WTC11 (cell line): ENCODE measurements at regions not wholly inside any gene's neighbourhood (a gene's known extent, or its start where the extent isn't known, plus 50 kb on each side); places are given as distances from the start of the nearest gene placed in this dataset.

Experiments used
- ATAC-seq: fragments of 200-7000 bp; cut with Tn5 transposase; 2 replicates; pipeline ENCODE4 v1.10.0; 2021; ENCODE audit warnings: mild to moderate bottlenecking, moderate library complexity
- CTCF ChIA-PET: fragments of 300-600 bp; sonication (Branson Sonifier 250); formaldehyde crosslinking; loops from one replicate; lab custom pipeline; 2021; ENCODE audit warnings: antibody characterized with exemption; lab: Charles Lee
- POLR2A ChIA-PET: fragments of 350-600 bp; sonication (Branson Sonifier 250); formaldehyde crosslinking; loops from one replicate; lab custom pipeline; 2021; ENCODE audit warnings: antibody characterized with exemption; lab: Charles Lee
- DNase-seq: peaks from one replicate; pipeline ENCODE4 v3.0.0; 2021; ENCODE audit warnings: low spot score
- H3K27ac Mint-ChIP-seq: 2 replicates; pipeline ENCODE4 v1.8.0; 2021; ENCODE audit warnings: mixed read lengths
- H3K27me3 Mint-ChIP-seq: 2 replicates; pipeline ENCODE4 v1.8.0; 2021; ENCODE audit warnings: low read depth, mild to moderate bottlenecking, moderate library complexity, mixed read lengths
- H3K36me3 Mint-ChIP-seq: 2 replicates; pipeline ENCODE4 v1.8.0; 2021; ENCODE audit warnings: mixed read lengths
- H3K4me1 Mint-ChIP-seq: 2 replicates; pipeline ENCODE4 v1.8.0; 2022; ENCODE audit warnings: mixed read lengths
- H3K4me3 Mint-ChIP-seq: 2 replicates; pipeline ENCODE4 v1.8.0; 2021; ENCODE audit warnings: mild to moderate bottlenecking, moderate library complexity, mixed read lengths
- H3K9me3 Mint-ChIP-seq: 2 replicates; pipeline ENCODE4 v1.8.0; 2021; ENCODE audit warnings: mixed read lengths
- ARID4B ChIP-seq: sonication (generic); formaldehyde crosslinking; IDR thresholded peaks from 2 replicates; pipeline ENCODE4 v1.8.0; 2023; ENCODE audit warnings: missing genetic modification reagents, mild to moderate bottlenecking, borderline replicate concordance
- ATF1 ChIP-seq: sonication (generic); formaldehyde crosslinking; IDR thresholded peaks from 2 replicates; pipeline ENCODE4 v1.8.1; 2023; ENCODE audit warnings: mild to moderate bottlenecking, moderate library complexity, missing genetic modification reagents
- ATF3 ChIP-seq: sonication (generic); formaldehyde crosslinking; conservative IDR thresholded peaks from 2 replicates; pipeline ENCODE4 v1.8.1; 2022; ENCODE audit warnings: mild to moderate bottlenecking, missing genetic modification reagents
- CBFB ChIP-seq: sonication (generic); formaldehyde crosslinking; IDR thresholded peaks from 2 replicates; pipeline ENCODE4 v1.8.1; 2022; ENCODE audit warnings: mild to moderate bottlenecking, low read depth, missing genetic modification reagents
- FOXP4 ChIP-seq: sonication (generic); formaldehyde crosslinking; IDR thresholded peaks from 2 replicates; pipeline ENCODE4 v1.8.0; 2022; ENCODE audit warnings: mild to moderate bottlenecking, missing genetic modification reagents
- GABPB1 ChIP-seq: sonication (generic); formaldehyde crosslinking; IDR thresholded peaks from 2 replicates; pipeline ENCODE4 v1.8.1; 2023; ENCODE audit warnings: mild to moderate bottlenecking, missing genetic modification reagents
- KAT7 ChIP-seq: sonication (generic); formaldehyde crosslinking; IDR thresholded peaks from 2 replicates; pipeline ENCODE4 v1.8.1; 2023; ENCODE audit warnings: missing genetic modification reagents, mild to moderate bottlenecking, borderline replicate concordance
- MXD4 ChIP-seq: fragments of 250-450 bp; sonication (Bioruptor Pico); IDR thresholded peaks from 2 replicates; pipeline ENCODE4 v1.8.0; 2021; ENCODE audit warnings: mild to moderate bottlenecking, moderate library complexity, borderline replicate concordance
- NFATC4 ChIP-seq: fragments of 250-450 bp; sonication (Bioruptor Pico); IDR thresholded peaks from 2 replicates; pipeline ENCODE4 v1.9.0; 2021; ENCODE audit warnings: mild to moderate bottlenecking
- RELA ChIP-seq: sonication (generic); formaldehyde crosslinking; IDR thresholded peaks from 2 replicates; pipeline ENCODE4 v1.8.1; 2022; ENCODE audit warnings: missing genetic modification reagents, mild to moderate bottlenecking, borderline replicate concordance
- SOX15 ChIP-seq: fragments of 250-450 bp; sonication (Bioruptor Pico); IDR thresholded peaks from 2 replicates; pipeline ENCODE4 v1.9.0; 2021; ENCODE audit warnings: mild to moderate bottlenecking
- SP1 ChIP-seq: sonication (generic); formaldehyde crosslinking; conservative IDR thresholded peaks from 2 replicates; pipeline ENCODE4 v1.8.1; 2022; ENCODE audit warnings: missing genetic modification reagents
- TEAD1 ChIP-seq: sonication (generic); formaldehyde crosslinking; IDR thresholded peaks from 2 replicates; pipeline ENCODE4 v1.8.0; 2022; ENCODE audit warnings: mild to moderate bottlenecking, missing genetic modification reagents
- TEAD4 ChIP-seq: sonication (generic); formaldehyde crosslinking; IDR thresholded peaks from 2 replicates; pipeline ENCODE4 v1.8.0; 2022; ENCODE audit warnings: mild to moderate bottlenecking, missing genetic modification reagents
- ZBTB21 ChIP-seq: sonication (generic); formaldehyde crosslinking; IDR thresholded peaks from 2 replicates; pipeline ENCODE4 v1.8.1; 2023; ENCODE audit warnings: mild to moderate bottlenecking, missing genetic modification reagents, borderline replicate concordance
- ZMAT4 ChIP-seq: fragments of 250-450 bp; sonication (Bioruptor Pico); IDR thresholded peaks from 2 replicates; pipeline ENCODE4 v1.9.0; 2021; ENCODE audit warnings: mild to moderate bottlenecking
- ZNF219 ChIP-seq: sonication (generic); formaldehyde crosslinking; IDR thresholded peaks from 2 replicates; pipeline ENCODE4 v1.8.0; 2023; ENCODE audit warnings: missing genetic modification reagents, mild to moderate bottlenecking, borderline replicate concordance
- ZNF232 ChIP-seq: sonication (generic); formaldehyde crosslinking; IDR thresholded peaks from 2 replicates; pipeline ENCODE4 v1.8.0; 2022; ENCODE audit warnings: mild to moderate bottlenecking, missing genetic modification reagents

GRCh38 chr14:65228956-65229747, 126.8 kb upstream of the MAX start:
- Mint-ChIP-seq H3K36me3 (no peaks in the 10 kb centered on the region), H3K27ac (0 out of 2 replicates have a peak overlapping the region, but pooled peaks have one; percentile 66), H3K4me3 (peak overlapping the region; percentile 66), H3K9me3 (no peaks in the 10 kb centered on the region), H3K27me3 (peaks cover 2% of the 10 kb centered on the region; the same call in 1 of the 2 replicates), H3K4me1 (peaks cover 50% of the 10 kb centered on the region)
- ATAC-seq (no peak), DNase-seq (no peak)
- ChIA-PET POLR2A (interaction anchor here (0.5 kb wide), 1 partner anchor 305 kb away, joined by 4 read pairs; no protein-coding TSS in a partner anchor), CTCF (no interaction called here)
- 0 out of 2 replicates have a peak, but pooled peaks have one; percentile 30 for TF ChIP-seq SP1
- no peak for TF ChIP-seq ATF1 (CRISPR knock-in tag)

- Mint-ChIP-seq H3K36me3 (no peaks in the 10 kb centered on the region), H3K4me1 (peaks cover 45% of the 10 kb centered on the region), H3K4me3 (peak overlapping the region; percentile 66), H3K27me3 (peaks cover 2% of the 10 kb centered on the region; the same call in 1 of the 2 replicates), H3K27ac (peak overlapping the region; percentile 66; the same call in 1 of the 2 replicates), H3K9me3 (no peaks in the 10 kb centered on the region)
- POLR2A ChIA-PET = interaction anchor here (0.5 kb wide), 2 partner anchors 305 to 1317 kb away, joined by 3 to 4 read pairs; no protein-coding TSS in a partner anchor
- peak; percentile 61 for DNase-seq
- peak; percentile 81 for ATAC-seq
- CTCF ChIA-PET = no interaction called here
- TF ChIP-seq KAT7 (CRISPR knock-in tag) = no peak
- TF ChIP-seq GABPB1 (CRISPR knock-in tag) = 0 out of 2 replicates have a peak, but pooled peaks have one; percentile 13
- TF ChIP-seq ATF3 (CRISPR knock-in tag) = no peak
- TF ChIP-seq FOXP4 (CRISPR knock-in tag) = peak; percentile 36; the same call in 1 of the 2 replicates
These were observed 127.7 kb upstream of the MAX start for GRCh38 chr14:65229748-65230728.

- no peaks in the 10 kb centered on the region; the same call in 1 of the 2 replicates for H3K27me3 Mint-ChIP-seq
- H3K9me3 Mint-ChIP-seq = no peaks in the 10 kb centered on the region
- ChIA-PET POLR2A (no interaction called here), CTCF (no interaction called here)
- H3K4me1 Mint-ChIP-seq = peaks cover 33% of the 10 kb centered on the region
- H3K36me3 Mint-ChIP-seq = no peaks in the 10 kb centered on the region
- H3K4me3 Mint-ChIP-seq = no peak overlapping the region
- H3K27ac Mint-ChIP-seq = no peak overlapping the region
- no peak for ATAC-seq
- DNase-seq = no peak
- TF ChIP-seq ZBTB21 (CRISPR knock-in tag) (no peak), ARID4B (CRISPR knock-in tag) (no peak), ZNF232 (CRISPR knock-in tag) (no peak), CBFB (CRISPR knock-in tag) (no peak), TEAD1 (CRISPR knock-in tag) (no peak), TEAD4 (no peak), ZMAT4 (CRISPR knock-in tag) (no peak), NFATC4 (CRISPR knock-in tag) (no peak), MXD4 (no peak), SOX15 (CRISPR knock-in tag) (no peak), ZNF219 (CRISPR knock-in tag) (no peak), RELA (CRISPR knock-in tag) (no peak)
These were observed 129.1 kb upstream of the MAX start for GRCh38 chr14:65231286-65231980.
